DOHH2 (cell line): ENCODE measurements at regions not wholly inside any gene's neighbourhood (a gene's known extent, or its start where the extent isn't known, plus 50 kb on each side); places are given as distances from the start of the nearest gene placed in this dataset.

Experiments used
- H3F3A ChIP-seq: fragments of 200-600 bp; sonication (generic), shearing (Covaris generic); 2 replicates; pipeline ENCODE4 v1.6.0; 2016; ENCODE audit warnings: antibody characterized with exemption, mild to moderate bottlenecking; ENCODE audit not compliant: control insufficient read depth, insufficient read depth
- H3K27ac ChIP-seq: fragments of 200-600 bp; sonication (generic); 2 replicates; pipeline ENCODE4 v1.5.1; 2014; ENCODE audit warnings: low read depth, mild to moderate bottlenecking, low read length, moderate library complexity
- H3K27me3 ChIP-seq: fragments of 200-600 bp; sonication (generic); 2 replicates; pipeline ENCODE4 v1.6.1; 2014; ENCODE audit warnings: mild to moderate bottlenecking, low read length, mixed read lengths; ENCODE audit not compliant: control insufficient read depth
- H3K36me3 ChIP-seq: fragments of 200-600 bp; sonication (generic); 2 replicates; pipeline ENCODE4 v1.6.1; 2014; ENCODE audit warnings: mild to moderate bottlenecking, low read length, moderate library complexity, mixed read lengths; ENCODE audit not compliant: control insufficient read depth
- H3K4me1 ChIP-seq: fragments of 200-600 bp; sonication (generic); 2 replicates; pipeline ENCODE4 v1.6.1; 2014; ENCODE audit warnings: mild to moderate bottlenecking, low read length, mixed read lengths; ENCODE audit not compliant: control insufficient read depth
- H3K4me2 ChIP-seq: fragments of 200-600 bp; sonication (generic); 2 replicates; pipeline ENCODE4 v1.6.0; 2014; ENCODE audit warnings: mild to moderate bottlenecking, low read length, moderate library complexity
- H3K4me3 ChIP-seq: fragments of 200-600 bp; sonication (generic); 2 replicates; pipeline ENCODE4 v1.5.1; 2014; ENCODE audit warnings: mild to moderate bottlenecking, low read length, mixed read lengths
- H3K79me2 ChIP-seq: fragments of 200-600 bp; sonication (generic); 2 replicates; pipeline ENCODE4 v1.6.1; 2014; ENCODE audit warnings: mild to moderate bottlenecking, low read length, mixed read lengths; ENCODE audit not compliant: control insufficient read depth
- H3K9me2 ChIP-seq: fragments of 200-600 bp; sonication (generic); replicated peaks from 2 replicates; pipeline ENCODE4 v1.6.1; 2014; ENCODE audit warnings: mild to moderate bottlenecking, low read length, mixed read lengths; ENCODE audit not compliant: control insufficient read depth
- H3K9me3 ChIP-seq: fragments of 200-600 bp; sonication (generic); 2 replicates; pipeline ENCODE4 v1.6.1; 2014; ENCODE audit warnings: antibody characterized with exemption, low read length, mixed read lengths; ENCODE audit not compliant: control insufficient read depth, insufficient read depth
- H4K20me1 ChIP-seq: fragments of 200-600 bp; sonication (generic); 2 replicates; pipeline ENCODE4 v1.6.0; 2014; ENCODE audit warnings: low read depth, mild to moderate bottlenecking, antibody characterized with exemption, low read length, moderate library complexity; ENCODE audit not compliant: control insufficient read depth, insufficient read depth
- CTCF ChIP-seq: fragments of 200-600 bp; sonication (generic); IDR thresholded peaks from one replicate; pipeline ENCODE4 v1.5.1; 2014; ENCODE audit warnings: antibody characterized with exemption, mild to moderate bottlenecking, low read depth, low read length; ENCODE audit not compliant: poor library complexity, severe bottlenecking
- EZH2phosphoT487 ChIP-seq: fragments of 200-600 bp; sonication (generic); IDR thresholded peaks from 2 replicates; pipeline ENCODE4 v1.6.1; 2017; ENCODE audit warnings: borderline replicate concordance, mild to moderate bottlenecking, antibody characterized with exemption, low read length, moderate library complexity, mixed read lengths

DNA sequence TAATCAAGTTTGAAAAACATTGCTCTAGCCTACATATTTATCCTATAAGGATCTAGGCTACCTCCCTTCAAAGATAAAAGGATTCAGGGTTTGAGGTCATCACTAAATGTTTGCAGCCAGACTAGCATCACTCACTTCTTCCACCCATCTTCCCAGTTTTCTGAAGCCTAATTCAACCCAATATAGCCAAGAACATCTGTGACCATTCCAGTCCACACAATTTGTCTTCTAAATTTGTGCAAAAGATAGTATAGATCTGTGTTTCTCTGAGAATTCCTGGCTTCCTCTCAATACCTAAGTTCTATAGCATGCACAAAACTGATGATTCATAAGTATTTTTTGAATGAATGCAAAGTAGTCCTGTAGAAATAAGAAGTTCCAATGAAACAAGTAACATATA lies 103.0 kb upstream of the CDK1 start:
- H3K9me2 ChIP-seq = no peaks in the 10 kb centered on the region
- 0 out of 2 replicates have a peak, but pooled peaks cover 4% of the 10 kb centered on the region for H3K27me3 ChIP-seq
- no peak overlapping the region for H3K4me2 ChIP-seq
- H4K20me1 ChIP-seq = no peaks in the 10 kb centered on the region
- no peaks in the 10 kb centered on the region for H3K4me1 ChIP-seq
- no peak overlapping the region for H3K27ac ChIP-seq
- H3K79me2 ChIP-seq = no peaks in the 10 kb centered on the region
- no peaks in the 10 kb centered on the region for H3F3A ChIP-seq
- H3K4me3 ChIP-seq = no peak overlapping the region
- no peaks in the 10 kb centered on the region for H3K36me3 ChIP-seq
- TF ChIP-seq EZH2phosphoT487 (no peak), CTCF (no peak)
- H3K9me3 ChIP-seq = no peaks in the 10 kb centered on the region

DNA sequence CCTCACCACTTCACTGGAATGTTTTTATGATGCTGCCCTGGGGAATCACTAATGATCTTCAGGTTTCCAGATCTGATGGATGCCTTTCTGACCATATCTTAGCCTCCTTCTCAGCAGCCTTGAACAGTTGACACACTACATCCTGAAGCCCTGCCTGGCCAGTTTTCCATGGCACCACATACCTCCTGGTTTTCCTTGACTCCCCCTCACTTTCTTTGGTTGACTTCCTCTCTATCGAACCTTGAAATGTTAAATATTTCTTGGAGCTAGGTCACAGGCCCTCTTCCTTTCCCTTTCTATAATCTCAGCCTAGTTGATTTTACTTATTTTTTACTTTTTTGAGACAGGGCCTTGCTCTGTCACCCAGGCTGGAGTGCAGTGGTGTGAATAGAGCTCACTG lies 108.8 kb upstream of the CDK1 start:
- no peak for TF ChIP-seq CTCF
- TF ChIP-seq EZH2phosphoT487 = no peak
- Histone ChIP-seq H3K9me3 (no peaks in the 10 kb centered on the region), H3K4me1 (no peaks in the 10 kb centered on the region), H3K79me2 (no peaks in the 10 kb centered on the region), H3K9me2 (no peaks in the 10 kb centered on the region), H3K4me2 (no peak overlapping the region), H3K27ac (no peak overlapping the region), H3F3A (no peaks in the 10 kb centered on the region), H3K27me3 (peaks cover 3% of the 10 kb centered on the region; the same call in 1 of the 2 replicates), H3K36me3 (no peaks in the 10 kb centered on the region), H3K4me3 (no peak overlapping the region), H4K20me1 (no peaks in the 10 kb centered on the region)

- no peaks in the 10 kb centered on the region for H3K4me1 ChIP-seq
- no peak overlapping the region for H3K27ac ChIP-seq
- no peaks in the 10 kb centered on the region for H3K9me3 ChIP-seq
- H4K20me1 ChIP-seq = no peaks in the 10 kb centered on the region
- TF ChIP-seq CTCF (no peak), EZH2phosphoT487 (no peak)
- no peaks in the 10 kb centered on the region for H3K79me2 ChIP-seq
- H3K4me2 ChIP-seq = no peak overlapping the region
- H3F3A ChIP-seq = no peaks in the 10 kb centered on the region
- H3K9me2 ChIP-seq = no peaks in the 10 kb centered on the region
- no peaks in the 10 kb centered on the region for H3K36me3 ChIP-seq
- peaks cover 9% of the 10 kb centered on the region for H3K27me3 ChIP-seq
- no peak overlapping the region for H3K4me3 ChIP-seq
These were observed 112.1 kb upstream of the CDK1 start for GRCh38 chr10:60666221-60666620.

- no peaks in the 10 kb centered on the region for H3K36me3 ChIP-seq
- no peaks in the 10 kb centered on the region for H3K4me1 ChIP-seq
- H3K9me3 ChIP-seq = no peaks in the 10 kb centered on the region
- H3F3A ChIP-seq = no peaks in the 10 kb centered on the region
- H3K9me2 ChIP-seq = no peaks in the 10 kb centered on the region
- H3K4me2 ChIP-seq = no peak overlapping the region
- no peak overlapping the region for H3K27ac ChIP-seq
- H4K20me1 ChIP-seq = no peaks in the 10 kb centered on the region
- no peaks in the 10 kb centered on the region for H3K79me2 ChIP-seq
- no peak for TF ChIP-seq EZH2phosphoT487
- no peak for TF ChIP-seq CTCF
- peaks cover 15% of the 10 kb centered on the region for H3K27me3 ChIP-seq
- H3K4me3 ChIP-seq = no peak overlapping the region
These were observed 113.4 kb upstream of the CDK1 start for GRCh38 chr10:60664859-60665258.
